OCI-LY7 (cell line): ENCODE measurements at regions not wholly inside any gene's neighbourhood (a gene's known extent, or its start where the extent isn't known, plus 50 kb on each side); places are given as distances from the start of the nearest gene placed in this dataset.

Experiments
- BruUV-seq: library from RNA; stranded (reverse); fragments of 400-500 nt; replicated peaks from 2 replicates; lab custom pipeline; 2021; lab: Mats Ljungman, UMichigan
- CTCF ChIA-PET: fragments of 300-600 bp; sonication (Branson Sonifier 250); formaldehyde crosslinking; loops from one replicate; lab custom pipeline; 2022; ENCODE audit warnings: antibody characterized with exemption; ENCODE audit not compliant: unreplicated experiment; lab: Charles Lee
- POLR2A ChIA-PET: fragments of 300-600 bp; sonication (Branson Sonifier 250); formaldehyde crosslinking; loops from one replicate; lab custom pipeline; 2022; ENCODE audit warnings: antibody characterized with exemption; lab: Charles Lee
- DNase-seq: peaks from one replicate; pipeline ENCODE4 v3.0.0-alpha.2; 2015; ENCODE audit warnings: low spot score
- H2AFZ ChIP-seq: fragments of 200-600 bp; sonication (generic), shearing (Covaris generic); 2 replicates; pipeline ENCODE4 v1.6.1; 2014; ENCODE audit warnings: mild to moderate bottlenecking, antibody characterized with exemption, low read length, moderate library complexity
- H3K27ac ChIP-seq: fragments of 200-600 bp; sonication (generic); 2 replicates; pipeline ENCODE4 v1.5.1; 2014; ENCODE audit warnings: mixed run types, low read depth, mild to moderate bottlenecking, moderate library complexity, low read length, inconsistent platforms; ENCODE audit not compliant: poor library complexity, severe bottlenecking
- H3K36me3 ChIP-seq: fragments of 200-600 bp; sonication (generic); 2 replicates; pipeline ENCODE4 v1.6.1; 2014; ENCODE audit warnings: mild to moderate bottlenecking, antibody characterized with exemption, low read length, moderate library complexity, mixed read lengths; ENCODE audit not compliant: insufficient read depth
- H3K4me1 ChIP-seq: fragments of 200-600 bp; sonication (generic); 2 replicates; pipeline ENCODE4 v1.5.1; 2014; ENCODE audit warnings: mild to moderate bottlenecking, low read length; ENCODE audit not compliant: insufficient read depth, poor library complexity, severe bottlenecking
- H3K4me2 ChIP-seq: fragments of 200-600 bp; sonication (generic); 2 replicates; pipeline ENCODE4 v1.6.1; 2014; ENCODE audit warnings: mild to moderate bottlenecking, low read length
- H3K4me3 ChIP-seq: fragments of 200-600 bp; sonication (generic); 2 replicates; pipeline ENCODE4 v1.5.1; 2014; ENCODE audit warnings: mild to moderate bottlenecking, low read depth, low read length; ENCODE audit not compliant: poor library complexity, severe bottlenecking
- H3K79me2 ChIP-seq: fragments of 200-600 bp; sonication (generic); 2 replicates; pipeline ENCODE4 v1.6.1; 2016; ENCODE audit warnings: low read depth, mild to moderate bottlenecking, low read length, moderate library complexity, mixed read lengths; ENCODE audit not compliant: insufficient read depth
- H3K9me2 ChIP-seq: fragments of 200-600 bp; sonication (generic); 2 replicates; pipeline ENCODE4 v1.6.1; 2016; ENCODE audit warnings: mild to moderate bottlenecking, low read length, mixed read lengths; ENCODE audit not compliant: insufficient read depth
- H3K9me3 ChIP-seq: fragments of 200-600 bp; sonication (generic); 2 replicates; pipeline ENCODE4 v1.6.1; 2014; ENCODE audit warnings: mild to moderate bottlenecking, mixed run types, low read length, mixed read lengths
- H4K20me1 ChIP-seq: fragments of 200-600 bp; sonication (generic); 2 replicates; pipeline ENCODE4 v1.6.1; 2014; ENCODE audit warnings: mild to moderate bottlenecking, antibody characterized with exemption, low read length, moderate library complexity, mixed read lengths; ENCODE audit not compliant: insufficient read depth
- CTCF ChIP-seq: fragments of 200-600 bp; sonication (generic); conservative IDR thresholded peaks from 2 replicates; pipeline ENCODE4 v1.5.1; 2014; ENCODE audit warnings: mild to moderate bottlenecking, antibody characterized with exemption, low read length, moderate library complexity, mixed read lengths
- EZH2phosphoT487 ChIP-seq: fragments of 200-600 bp; sonication (generic); IDR thresholded peaks from 2 replicates; pipeline ENCODE4 v1.6.1; 2018; ENCODE audit warnings: low read depth, borderline replicate concordance, mild to moderate bottlenecking, mixed run types, antibody characterized with exemption, low read length, moderate library complexity, mixed read lengths
- intact Hi-C: fragments of 100-400 bp; cut with micrococcal nuclease; formaldehyde crosslinking; loops from one replicate; pipeline ENCODE4 v1.10.0; 2022; ENCODE audit not compliant: unreplicated experiment

GRCh38 chrX:13112499-13112898, 68.1 kb upstream of the FAM9C start:
- Histone ChIP-seq H3K4me2 (no peak overlapping the region), H3K79me2 (no peaks in the 10 kb centered on the region), H3K4me3 (no peak overlapping the region), H4K20me1 (no peaks in the 10 kb centered on the region), H3K9me2 (no peaks in the 10 kb centered on the region), H3K27ac (no peak overlapping the region), H3K9me3 (no peaks in the 10 kb centered on the region), H3K4me1 (no peaks in the 10 kb centered on the region), H3K36me3 (no peaks in the 10 kb centered on the region), H2AFZ (no peak overlapping the region)
- TF ChIP-seq EZH2phosphoT487 (no peak), CTCF (no peak)
- no TSS peak for BruUV-seq
- intact Hi-C loops: no loop called here
- ChIA-PET POLR2A (no interaction called here), CTCF (no interaction called here)
- no peak for DNase-seq

DNA sequence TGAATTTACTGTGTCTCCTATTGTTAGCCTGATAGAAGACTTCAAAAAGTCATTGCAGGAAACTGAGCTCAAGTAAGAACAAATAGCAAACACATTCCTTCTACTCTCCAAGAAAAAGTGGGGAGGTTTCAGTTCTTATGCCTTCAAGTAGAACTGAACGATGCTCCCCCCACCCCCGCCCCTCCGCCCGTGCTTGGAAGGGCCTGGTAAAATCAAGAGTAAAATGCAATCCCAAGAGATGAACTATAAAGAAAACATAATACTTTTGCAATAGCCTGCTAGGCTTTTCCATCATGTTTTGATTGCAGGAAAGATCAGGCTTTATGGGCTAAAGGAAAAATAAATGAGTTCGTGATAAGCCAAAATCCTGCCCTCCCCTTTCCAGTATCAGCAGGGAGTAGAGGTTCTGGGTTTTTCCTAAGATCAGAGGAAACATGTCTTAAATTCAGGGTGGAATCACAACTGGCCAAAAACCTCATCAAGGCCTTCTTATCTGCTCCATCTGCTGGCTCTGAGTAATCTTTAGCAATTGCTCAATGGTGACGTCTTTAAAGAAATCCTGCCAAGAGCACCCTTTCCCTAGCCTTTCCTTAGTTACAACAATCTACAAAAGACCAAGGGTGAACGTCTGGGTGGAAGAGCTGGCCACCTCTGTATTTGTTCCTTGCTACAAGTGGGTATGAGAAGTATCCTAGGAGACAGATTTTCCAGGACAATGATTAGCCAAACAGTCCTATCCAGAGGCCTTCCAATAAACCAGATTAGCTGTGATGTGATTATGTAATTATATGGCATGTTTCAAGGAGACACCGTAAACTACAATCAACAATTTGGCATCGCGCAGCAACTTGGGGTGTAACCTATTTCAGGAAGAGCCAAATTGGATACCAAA, 66.3 kb upstream of the FAM9C start:
- H3K27ac ChIP-seq: no peak overlapping the region
- TF ChIP-seq CTCF (no peak), EZH2phosphoT487 (no peak)
- ChIA-PET POLR2A (interaction anchor here (0.6 kb wide), 2 partner anchors 82 to 251 kb away, joined by 4 to 6 read pairs; no protein-coding TSS in a partner anchor), CTCF (no interaction called here)
- H3K4me3 ChIP-seq: no peak overlapping the region
- H3K9me2 ChIP-seq: no peaks in the 10 kb centered on the region
- H3K4me2 ChIP-seq: no peak overlapping the region
- intact Hi-C loops: no loop called here
- H3K4me1 ChIP-seq: no peaks in the 10 kb centered on the region
- BruUV-seq: no TSS peak
- no peaks in the 10 kb centered on the region for H3K36me3 ChIP-seq
- H2AFZ ChIP-seq: no peak overlapping the region
- no peaks in the 10 kb centered on the region for H3K9me3 ChIP-seq
- no peak for DNase-seq
- H3K79me2 ChIP-seq: no peaks in the 10 kb centered on the region
- no peaks in the 10 kb centered on the region for H4K20me1 ChIP-seq

GRCh38 chrX:13109817-13110216, 65.4 kb upstream of the FAM9C start:
- Histone ChIP-seq H3K4me2 (no peak overlapping the region), H3K79me2 (no peaks in the 10 kb centered on the region), H3K4me1 (no peaks in the 10 kb centered on the region), H2AFZ (no peak overlapping the region), H3K27ac (no peak overlapping the region), H4K20me1 (no peaks in the 10 kb centered on the region), H3K4me3 (no peak overlapping the region), H3K36me3 (no peaks in the 10 kb centered on the region), H3K9me3 (no peaks in the 10 kb centered on the region), H3K9me2 (no peaks in the 10 kb centered on the region)
- BruUV-seq: no TSS peak
- intact Hi-C loops: no loop called here
- POLR2A ChIA-PET: interaction anchor here (0.7 kb wide), 1 partner anchor 125 kb away, joined by 3 read pairs; no protein-coding TSS in a partner anchor
- DNase-seq: no peak
- CTCF ChIA-PET: no interaction called here
- no peak for TF ChIP-seq EZH2phosphoT487
- TF ChIP-seq CTCF: no peak
